GM20000 (cell line): ENCODE measurements at regions not wholly inside any gene's neighbourhood (a gene's known extent, or its start where the extent isn't known, plus 50 kb on each side); places are given as distances from the start of the nearest gene placed in this dataset.

Experiments
- DNase-seq: peaks from one replicate; pipeline ENCODE4 v3.0.0; 2012; ENCODE audit warnings: low spot score
- TF ChIP-seq, protein P1 (sequence below): IDR thresholded peaks from 2 replicates; pipeline ENCODE4 v1.5.1; 2012; ENCODE audit warnings: mild to moderate bottlenecking, control low read depth; ENCODE audit errors: extremely low read depth, missing control alignments

DNA sequence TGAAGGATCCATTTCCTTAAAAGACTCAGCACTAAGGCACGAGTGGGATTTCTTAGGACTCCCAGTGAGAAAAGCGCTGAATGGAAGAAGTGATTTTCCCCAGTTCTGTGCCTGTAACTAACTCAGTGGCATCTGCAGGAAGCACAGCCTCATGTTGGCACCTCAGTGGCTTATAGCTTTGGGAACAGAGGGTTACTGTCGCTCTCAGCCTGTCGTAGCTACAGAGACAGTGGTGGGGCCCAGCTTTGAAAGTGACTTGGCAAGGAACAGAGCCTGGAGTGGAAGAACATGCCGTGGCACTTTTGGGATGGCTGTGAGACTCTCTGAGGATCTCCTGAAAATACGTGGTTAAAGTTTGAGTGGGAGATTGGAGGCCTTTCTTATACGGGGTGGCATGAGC, 242.4 kb upstream of the MYOCD start:
- TF ChIP-seq, protein P1, sequence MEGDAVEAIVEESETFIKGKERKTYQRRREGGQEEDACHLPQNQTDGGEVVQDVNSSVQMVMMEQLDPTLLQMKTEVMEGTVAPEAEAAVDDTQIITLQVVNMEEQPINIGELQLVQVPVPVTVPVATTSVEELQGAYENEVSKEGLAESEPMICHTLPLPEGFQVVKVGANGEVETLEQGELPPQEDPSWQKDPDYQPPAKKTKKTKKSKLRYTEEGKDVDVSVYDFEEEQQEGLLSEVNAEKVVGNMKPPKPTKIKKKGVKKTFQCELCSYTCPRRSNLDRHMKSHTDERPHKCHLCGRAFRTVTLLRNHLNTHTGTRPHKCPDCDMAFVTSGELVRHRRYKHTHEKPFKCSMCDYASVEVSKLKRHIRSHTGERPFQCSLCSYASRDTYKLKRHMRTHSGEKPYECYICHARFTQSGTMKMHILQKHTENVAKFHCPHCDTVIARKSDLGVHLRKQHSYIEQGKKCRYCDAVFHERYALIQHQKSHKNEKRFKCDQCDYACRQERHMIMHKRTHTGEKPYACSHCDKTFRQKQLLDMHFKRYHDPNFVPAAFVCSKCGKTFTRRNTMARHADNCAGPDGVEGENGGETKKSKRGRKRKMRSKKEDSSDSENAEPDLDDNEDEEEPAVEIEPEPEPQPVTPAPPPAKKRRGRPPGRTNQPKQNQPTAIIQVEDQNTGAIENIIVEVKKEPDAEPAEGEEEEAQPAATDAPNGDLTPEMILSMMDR = no peak

DNA sequence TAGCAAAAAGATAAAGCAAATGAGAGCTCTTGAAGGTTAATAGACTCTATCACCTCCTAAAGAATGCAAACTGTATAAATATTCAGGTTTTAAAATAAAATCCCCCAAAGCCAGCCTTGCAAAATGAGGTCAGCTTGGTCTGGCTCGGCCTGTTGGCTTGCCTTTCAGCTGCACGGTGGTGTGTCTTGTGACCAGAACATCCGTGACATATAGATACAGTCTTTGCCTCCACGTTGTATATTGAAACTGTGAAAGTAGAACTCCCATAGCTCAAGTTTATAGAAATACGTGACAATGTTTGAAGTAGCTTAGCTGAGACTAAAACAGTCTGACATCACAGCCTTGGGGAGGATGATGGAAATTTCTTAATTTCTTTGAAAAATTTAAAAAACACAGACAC, 236.6 kb upstream of the MYOCD start:
- DNase-seq = peak; percentile 37
- TF ChIP-seq, protein P1 = no peak

More for the DNA sequence above, 242.4 kb upstream of the MYOCD start:
- DNase-seq = no peak

DNA sequence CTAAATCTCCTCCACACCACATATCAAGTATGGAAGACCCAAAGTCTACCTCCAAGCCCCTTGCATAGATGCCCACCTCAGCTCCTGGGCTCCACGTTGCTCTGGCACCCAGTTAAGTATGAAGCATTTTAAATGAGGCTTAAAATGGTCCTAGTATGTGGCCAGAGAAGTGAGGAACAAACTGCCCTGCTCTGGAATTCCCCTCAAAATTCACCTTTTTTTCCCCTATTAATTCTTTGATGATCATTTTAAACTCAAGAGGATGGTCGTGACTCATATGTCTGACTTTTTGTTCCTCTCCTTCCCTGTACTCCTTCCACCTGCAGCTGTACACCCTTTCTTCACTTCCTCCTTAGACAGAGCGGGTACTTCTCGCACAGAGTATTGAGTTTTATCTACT, 234.5 kb upstream of the MYOCD start:
- TF ChIP-seq, protein P1 = no peak
- peak; percentile 54 for DNase-seq

- TF ChIP-seq, protein P1 = no peak
- DNase-seq = no peak
These were observed 227.5 kb upstream of the MYOCD start for GRCh38 chr17:12438212-12438611.

- TF ChIP-seq, protein P1 = no peak
These were observed 226.7 kb upstream of the MYOCD start for GRCh38 chr17:12438813-12439586.

GRCh38 chr17:12445331-12445730, 220.4 kb upstream of the MYOCD start:
- TF ChIP-seq, protein P1 = no peak
- DNase-seq = no peak

More at GRCh38 chr17:12438813-12439586, 226.7 kb upstream of the MYOCD start:
- DNase-seq = no peak

DNA sequence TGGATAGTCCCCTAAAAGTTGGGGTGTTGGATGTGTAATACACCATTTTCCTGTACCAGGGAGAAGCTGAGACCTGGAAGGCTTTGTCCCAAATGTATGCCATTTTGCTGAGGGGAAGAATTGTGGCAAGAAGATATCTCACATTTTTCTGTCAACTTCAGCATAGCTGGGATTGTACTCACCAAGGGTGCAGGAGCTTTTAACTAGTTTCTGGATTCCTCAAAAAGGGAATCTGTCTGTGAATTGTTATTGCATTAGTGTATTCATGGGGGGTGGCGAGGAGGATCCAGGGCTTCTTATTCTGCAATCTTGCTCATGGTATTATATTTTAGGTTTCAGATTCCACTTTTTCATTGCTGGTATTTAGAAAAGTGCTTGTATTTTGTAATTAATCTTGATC, 208.2 kb upstream of the MYOCD start:
- no peak for DNase-seq
- TF ChIP-seq, protein P1 = no peak
